SK-N-DZ (cell line): ENCODE measurements at regions not wholly inside any gene's neighbourhood (a gene's known extent, or its start where the extent isn't known, plus 50 kb on each side); places are given as distances from the start of the nearest gene placed in this dataset.

Experiments used
- DNase-seq: peaks from one replicate; pipeline ENCODE4 v3.0.0-alpha.2; 2015; ENCODE audit warnings: low spot score

- DNase-seq = no peak
Measured at GRCh38 chr11:80009081-80009480, 568.3 kb upstream of the TENM4 start.

- no peak for DNase-seq
Measured at GRCh38 chr11:80007616-80008015, 566.8 kb upstream of the TENM4 start.

GRCh38 chr11:79990141-79990540 lies 549.3 kb upstream of the TENM4 start:
- no peak for DNase-seq

GRCh38 chr11:79982185-79982584 lies 541.4 kb upstream of the TENM4 start:
- no peak for DNase-seq

- no peak for DNase-seq
Measured at GRCh38 chr11:79980916-79981315, 540.1 kb upstream of the TENM4 start.

GRCh38 chr11:79973721-79974617 lies 533.1 kb upstream of the TENM4 start:
- no peak for DNase-seq

- no peak for DNase-seq
Measured at GRCh38 chr11:79971255-79971654, 530.4 kb upstream of the TENM4 start.

- no peak for DNase-seq
Measured at GRCh38 chr11:79966592-79966991, 525.8 kb upstream of the TENM4 start.

- peak; percentile 29 for DNase-seq
Measured at GRCh38 chr11:79963856-79964645, 523.2 kb upstream of the TENM4 start.

GRCh38 chr11:79960461-79960860 lies 519.6 kb upstream of the TENM4 start:
- DNase-seq = no peak

- no peak for DNase-seq
Measured at GRCh38 chr11:79959318-79959717, 518.5 kb upstream of the TENM4 start.

GRCh38 chr11:79957702-79958101 lies 516.9 kb upstream of the TENM4 start:
- DNase-seq = no peak

GRCh38 chr11:79956061-79956460 lies 515.2 kb upstream of the TENM4 start:
- peak; percentile 94 for DNase-seq

GRCh38 chr11:79953629-79954028 lies 512.8 kb upstream of the TENM4 start:
- no peak for DNase-seq

GRCh38 chr11:79950741-79951140 lies 509.9 kb upstream of the TENM4 start:
- DNase-seq = no peak

- DNase-seq = no peak
Measured at GRCh38 chr11:79950172-79950571, 509.3 kb upstream of the TENM4 start.

GRCh38 chr11:79949574-79949973 lies 508.7 kb upstream of the TENM4 start:
- DNase-seq = no peak

GRCh38 chr11:79942646-79943045 lies 501.8 kb upstream of the TENM4 start:
- no peak for DNase-seq

- no peak for DNase-seq
Measured at GRCh38 chr11:79942090-79942489, 501.3 kb upstream of the TENM4 start.

GRCh38 chr11:79940974-79941735 lies 500.3 kb upstream of the TENM4 start:
- DNase-seq = no peak

GRCh38 chr11:79940165-79940564 lies 499.3 kb upstream of the TENM4 start:
- DNase-seq = no peak

GRCh38 chr11:79939111-79939510 lies 498.3 kb upstream of the TENM4 start:
- no peak for DNase-seq
